Stomach (tissue), 4 donors: ENCODE measurements at regions not wholly inside any gene's neighbourhood (a gene's known extent, or its start where the extent isn't known, plus 50 kb on each side); places are given as distances from the start of the nearest gene placed in this dataset.

Experiments
- CTCF ChIP-seq, 7 experiments: fragments of 450-650 bp in 4 of 7; fragments of 200-600 bp in 3 of 7; sonication (generic) in 3 of 7; IDR thresholded peaks; one replicate each; pipeline ENCODE4 v1.5.1; 2016 to 2019; ENCODE audit warnings: antibody characterized with exemption in 7 of 7, control low read depth in 2 of 7, mild to moderate bottlenecking in 1 of 7
- EP300 ChIP-seq: sonication (generic); formaldehyde crosslinking; IDR thresholded peaks from one replicate; pipeline ENCODE4 v1.6.1; 2017; ENCODE audit warnings: antibody characterized with exemption
- POLR2A ChIP-seq, 4 donors: fragments of 450-650 bp; IDR thresholded peaks; one replicate each; pipeline ENCODE4 v1.6.1; 2016; ENCODE audit warnings: antibody characterized with exemption in 4 of 4, control low read depth in 2 of 4, mild to moderate bottlenecking in 1 of 4, moderate library complexity in 1 of 4
- POLR2AphosphoS5 ChIP-seq, 3 donors: sonication (generic); formaldehyde crosslinking; IDR thresholded peaks; one replicate each; pipeline ENCODE4 v1.6.1; 2016; ENCODE audit warnings: antibody characterized with exemption in 3 of 3

GRCh38 chr2:167440382-167440781, 552.1 kb downstream of the XIRP2 start:
- TF ChIP-seq CTCF (IDR thresholded peaks at IDR 0.05) (no peak), EP300 (no peak), POLR2AphosphoS5 (IDR thresholded peaks at IDR 0.05) (no peak), POLR2A (IDR thresholded peaks at IDR 0.05) (no peak)
